Prostate gland (tissue), 2 donors: ENCODE measurements at regions not wholly inside any gene's neighbourhood (a gene's known extent, or its start where the extent isn't known, plus 50 kb on each side); places are given as distances from the start of the nearest gene placed in this dataset.

Experiments
- CTCF ChIP-seq, 4 experiments: fragments of 200-600 bp in 2 of 4; fragments of 450-650 bp in 2 of 4; sonication (generic) in 2 of 4; IDR thresholded peaks; 1 replicate in 3 of 4; 2 replicates in 1 of 4; pipeline ENCODE4 v1.5.1; 2016 to 2019; ENCODE audit warnings: antibody characterized with exemption in 4 of 4, mild to moderate bottlenecking in 2 of 4, moderate library complexity in 2 of 4
- POLR2A ChIP-seq: fragments of 450-650 bp; IDR thresholded peaks from one replicate; pipeline ENCODE4 v1.6.1; 2016; ENCODE audit warnings: antibody characterized with exemption, mild to moderate bottlenecking
- POLR2AphosphoS5 ChIP-seq: sonication (generic); formaldehyde crosslinking; IDR thresholded peaks from one replicate; pipeline ENCODE4 v1.6.1; 2017; ENCODE audit warnings: antibody characterized with exemption

- TF ChIP-seq POLR2AphosphoS5 (no peak), CTCF (IDR thresholded peaks at IDR 0.05) (no peak), POLR2A (no peak)
These were observed 176.1 kb downstream of the FGFR2 start for GRCh38 chr10:121422096-121422495.
